ENCODE measurements at regions not wholly inside any gene's neighbourhood (a gene's known extent, or its start where the extent isn't known, plus 50 kb on each side); places are given as distances from the start of the nearest gene placed in this dataset.

GRCh38 chr1:87273291-87273690 lies 55.4 kb upstream of the LMO4 start (continued):
- TF ChIP-seq YY1 (IDR thresholded peaks at IDR 0.05; ENCODE audit: low read depth, low read length), result no peak
- no peak for TF ChIP-seq CTBP2 (IDR thresholded peaks at IDR 0.05; ENCODE audit: borderline replicate concordance, insufficient read depth, insufficient read length, low read length)
- no peak for TF ChIP-seq TEAD4 (IDR thresholded peaks at IDR 0.05; ENCODE audit: low read depth, low read length)
